ENCODE measurements at regions not wholly inside any gene's neighbourhood (a gene's known extent, or its start where the extent isn't known, plus 50 kb on each side); places are given as distances from the start of the nearest gene placed in this dataset.

- TF ChIP-seq CTCF (IDR thresholded peaks at IDR 0.05; ENCODE audit: low read depth, low read length, missing control alignments), result no peak
- DNase-seq (ENCODE audit: extremely low read depth, low read depth), result no peak
- no peak overlapping the region for H3K4me3 ChIP-seq (replicated peaks; ENCODE audit: low read depth, low read length)
Measured at GRCh38 chr2:15681089-15681885, 89.6 kb downstream of the DDX1 start.

GRCh38 chr2:15682354-15682753 is 90.7 kb downstream of the DDX1 start:
- DNase-seq (ENCODE audit: extremely low read depth, low read depth), result no peak
- TF ChIP-seq CTCF (IDR thresholded peaks at IDR 0.05; ENCODE audit: low read depth, low read length, missing control alignments), result no peak
- no peak overlapping the region for H3K4me3 ChIP-seq (replicated peaks; ENCODE audit: low read depth, low read length)

- DNase-seq (ENCODE audit: extremely low read depth, low read depth), result no peak
- TF ChIP-seq CTCF (IDR thresholded peaks at IDR 0.05; ENCODE audit: low read depth, low read length, missing control alignments), result no peak
- no peak overlapping the region for H3K4me3 ChIP-seq (replicated peaks; ENCODE audit: low read depth, low read length)
Measured at GRCh38 chr2:15684161-15685039, 92.7 kb downstream of the DDX1 start.

GRCh38 chr2:15685143-15685542 is 93.5 kb downstream of the DDX1 start:
- no peak overlapping the region for H3K4me3 ChIP-seq (replicated peaks; ENCODE audit: low read depth, low read length)
- DNase-seq (ENCODE audit: extremely low read depth, low read depth), result no peak
- no peak for TF ChIP-seq CTCF (IDR thresholded peaks at IDR 0.05; ENCODE audit: low read depth, low read length, missing control alignments)

GRCh38 chr2:15686643-15687042 is 95.0 kb downstream of the DDX1 start:
- no peak overlapping the region for H3K4me3 ChIP-seq (replicated peaks; ENCODE audit: low read depth, low read length)
- TF ChIP-seq CTCF (IDR thresholded peaks at IDR 0.05; ENCODE audit: low read depth, low read length, missing control alignments), result no peak
- DNase-seq (ENCODE audit: extremely low read depth, low read depth), result no peak

GRCh38 chr2:15687243-15687642 is 95.6 kb downstream of the DDX1 start:
- TF ChIP-seq CTCF (IDR thresholded peaks at IDR 0.05; ENCODE audit: low read depth, low read length, missing control alignments), result no peak
- no peak for DNase-seq (ENCODE audit: extremely low read depth, low read depth)
- no peak overlapping the region for H3K4me3 ChIP-seq (replicated peaks; ENCODE audit: low read depth, low read length)

Data from HFF-Myc (cell line).